B cell (primary cell): ENCODE measurements at regions not wholly inside any gene's neighbourhood (a gene's known extent, or its start where the extent isn't known, plus 50 kb on each side); places are given as distances from the start of the nearest gene placed in this dataset.

ENCODE experiments used
- CTCF ChIP-seq: fragments of 200-600 bp; IDR thresholded peaks from one replicate; pipeline ENCODE4 v1.8.0; 2022; ENCODE audit warnings: antibody characterized with exemption, mild to moderate bottlenecking
- EZH2 ChIP-seq: IDR thresholded peaks from 2 replicates; pipeline ENCODE4 v1.6.1; 2012; ENCODE audit warnings: borderline replicate concordance, low read depth, mild to moderate bottlenecking, moderate library complexity, low read length; ENCODE audit not compliant: insufficient read depth, poor library complexity, severe bottlenecking

GRCh38 chr14:85039353-85039626, 490.7 kb upstream of the FLRT2 start:
- no peak for TF ChIP-seq CTCF
- no peak for TF ChIP-seq EZH2
